ENCODE measurements at regions not wholly inside any gene's neighbourhood (a gene's known extent, or its start where the extent isn't known, plus 50 kb on each side); places are given as distances from the start of the nearest gene placed in this dataset.
"Not testable (repeated sequence)": the region's sequence is repeated elsewhere in the genome, so short reads cannot be mapped to it uniquely, and the experiment has no call there.

DNA sequence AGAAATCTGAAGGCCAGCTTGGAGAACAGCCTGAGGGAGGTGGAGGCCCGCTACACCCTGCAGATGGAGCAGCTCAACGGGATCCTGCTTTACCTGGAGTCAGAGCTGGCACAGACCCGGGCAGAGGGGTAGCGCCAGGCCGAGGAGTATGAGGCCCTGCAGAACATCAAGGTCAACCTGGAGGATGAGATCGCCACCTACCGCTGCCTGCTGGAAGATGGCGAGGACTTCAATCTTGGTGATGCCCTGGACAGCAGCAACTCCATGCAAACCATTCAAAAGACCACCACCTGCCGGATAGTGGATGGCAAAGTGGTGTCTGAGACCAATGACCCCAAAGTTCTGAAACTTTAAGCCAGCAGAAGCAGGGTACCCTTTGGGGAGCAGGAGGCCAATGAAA is 318.4 kb downstream of the ZFHX3 start:
- not testable (repeated sequence) for H3K4me3 ChIP-seq (ENCODE audit: low read depth, low read length); DNase-seq (ENCODE audit: low read depth)

DNA sequence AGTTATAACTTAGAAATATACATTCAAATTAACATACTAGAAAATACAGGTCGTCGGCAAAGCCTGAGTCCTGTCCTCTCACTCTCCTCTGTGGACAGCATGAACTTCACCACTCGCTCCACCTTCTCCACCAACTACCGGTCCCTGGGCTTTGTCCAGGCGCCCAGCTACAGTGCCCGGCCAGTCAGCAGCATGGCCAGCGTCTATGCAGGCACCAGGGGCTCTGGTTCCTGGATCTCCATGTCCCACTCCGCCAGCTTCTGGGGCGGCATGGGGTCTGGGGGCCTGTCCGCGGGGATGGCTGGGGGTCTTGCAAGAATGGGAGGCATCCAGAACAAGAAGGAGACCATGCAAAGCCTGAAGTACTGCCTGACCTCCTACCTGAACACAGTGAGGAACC is 319.4 kb downstream of the ZFHX3 start:
- H3K4me3 ChIP-seq (ENCODE audit: low read depth, low read length), result no peak overlapping the region
- DNase-seq (ENCODE audit: low read depth), result no peak

DNA sequence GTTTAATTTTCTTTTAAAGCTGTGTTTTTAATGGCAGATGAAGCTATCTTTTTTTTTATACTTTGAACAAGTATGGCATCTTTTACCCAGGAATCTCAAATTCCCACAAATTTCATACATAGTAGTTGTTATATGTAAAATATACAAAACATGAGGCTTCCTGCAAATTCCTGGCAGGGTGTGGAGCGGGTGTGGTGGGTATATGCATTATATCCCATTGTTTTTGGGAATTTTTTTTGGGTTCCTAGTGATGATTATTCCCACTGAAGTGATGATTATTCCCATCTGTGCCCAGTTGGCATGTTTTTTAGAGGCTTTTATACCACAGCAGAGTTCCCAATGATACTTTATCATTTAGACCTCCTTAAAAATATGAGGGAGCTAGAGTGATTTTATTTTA is 320.4 kb downstream of the ZFHX3 start:
- H3K4me3 ChIP-seq (ENCODE audit: low read depth, low read length), result no peak overlapping the region
- TF ChIP-seq POLR2A (IDR thresholded peaks at IDR 0.05; ENCODE audit: extremely low read depth, insufficient read length) (no peak), MYC (IDR thresholded peaks at IDR 0.05; ENCODE audit: low read depth, low read length) (no peak)
- TF ChIP-seq, protein P1, sequence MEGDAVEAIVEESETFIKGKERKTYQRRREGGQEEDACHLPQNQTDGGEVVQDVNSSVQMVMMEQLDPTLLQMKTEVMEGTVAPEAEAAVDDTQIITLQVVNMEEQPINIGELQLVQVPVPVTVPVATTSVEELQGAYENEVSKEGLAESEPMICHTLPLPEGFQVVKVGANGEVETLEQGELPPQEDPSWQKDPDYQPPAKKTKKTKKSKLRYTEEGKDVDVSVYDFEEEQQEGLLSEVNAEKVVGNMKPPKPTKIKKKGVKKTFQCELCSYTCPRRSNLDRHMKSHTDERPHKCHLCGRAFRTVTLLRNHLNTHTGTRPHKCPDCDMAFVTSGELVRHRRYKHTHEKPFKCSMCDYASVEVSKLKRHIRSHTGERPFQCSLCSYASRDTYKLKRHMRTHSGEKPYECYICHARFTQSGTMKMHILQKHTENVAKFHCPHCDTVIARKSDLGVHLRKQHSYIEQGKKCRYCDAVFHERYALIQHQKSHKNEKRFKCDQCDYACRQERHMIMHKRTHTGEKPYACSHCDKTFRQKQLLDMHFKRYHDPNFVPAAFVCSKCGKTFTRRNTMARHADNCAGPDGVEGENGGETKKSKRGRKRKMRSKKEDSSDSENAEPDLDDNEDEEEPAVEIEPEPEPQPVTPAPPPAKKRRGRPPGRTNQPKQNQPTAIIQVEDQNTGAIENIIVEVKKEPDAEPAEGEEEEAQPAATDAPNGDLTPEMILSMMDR (IDR thresholded peaks at IDR 0.05; ENCODE audit: low read depth, low read length), result no peak
- TF ChIP-seq, protein P2, sequence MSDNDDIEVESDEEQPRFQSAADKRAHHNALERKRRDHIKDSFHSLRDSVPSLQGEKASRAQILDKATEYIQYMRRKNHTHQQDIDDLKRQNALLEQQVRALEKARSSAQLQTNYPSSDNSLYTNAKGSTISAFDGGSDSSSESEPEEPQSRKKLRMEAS (IDR thresholded peaks at IDR 0.05; ENCODE audit: low read depth, low read length), result no peak
- DNase-seq (ENCODE audit: low read depth), result no peak

More for the DNA sequence above, 319.4 kb downstream of the ZFHX3 start:
- TF ChIP-seq MYC (IDR thresholded peaks at IDR 0.05; ENCODE audit: low read depth, low read length) (no peak), POLR2A (IDR thresholded peaks at IDR 0.05; ENCODE audit: extremely low read depth, insufficient read length) (no peak)
- TF ChIP-seq, protein P2 (IDR thresholded peaks at IDR 0.05; ENCODE audit: low read depth, low read length), result no peak
- TF ChIP-seq, protein P1 (IDR thresholded peaks at IDR 0.05; ENCODE audit: low read depth, low read length), result no peak

DNA sequence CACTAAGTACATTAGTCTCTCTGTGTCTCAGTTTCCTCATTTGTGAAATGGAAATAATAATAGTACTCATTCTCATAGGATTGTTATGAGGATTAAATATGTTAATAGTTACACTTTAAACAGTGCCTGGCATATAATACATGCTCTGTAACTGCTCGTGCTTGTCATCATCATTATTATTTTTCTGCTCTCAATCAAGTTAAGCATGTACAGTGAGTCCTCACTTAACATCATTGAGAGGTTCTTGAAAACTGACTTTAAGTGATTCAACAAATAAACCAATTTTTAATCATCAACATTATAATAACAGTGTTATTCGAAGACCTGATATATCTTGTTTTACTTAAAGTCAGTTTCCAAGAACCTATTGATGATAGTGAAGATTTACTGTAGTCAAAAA is 322.3 kb downstream of the ZFHX3 start:
- no peak for TF ChIP-seq MYC (IDR thresholded peaks at IDR 0.05; ENCODE audit: low read depth, low read length)
- TF ChIP-seq, protein P2 (IDR thresholded peaks at IDR 0.05; ENCODE audit: low read depth, low read length), result no peak
- TF ChIP-seq, protein P1 (IDR thresholded peaks at IDR 0.05; ENCODE audit: low read depth, low read length), result no peak
- no peak for TF ChIP-seq POLR2A (IDR thresholded peaks at IDR 0.05; ENCODE audit: extremely low read depth, insufficient read length)
- DNase-seq (ENCODE audit: low read depth), result no peak
- no peak overlapping the region for H3K4me3 ChIP-seq (ENCODE audit: low read depth, low read length)

DNA sequence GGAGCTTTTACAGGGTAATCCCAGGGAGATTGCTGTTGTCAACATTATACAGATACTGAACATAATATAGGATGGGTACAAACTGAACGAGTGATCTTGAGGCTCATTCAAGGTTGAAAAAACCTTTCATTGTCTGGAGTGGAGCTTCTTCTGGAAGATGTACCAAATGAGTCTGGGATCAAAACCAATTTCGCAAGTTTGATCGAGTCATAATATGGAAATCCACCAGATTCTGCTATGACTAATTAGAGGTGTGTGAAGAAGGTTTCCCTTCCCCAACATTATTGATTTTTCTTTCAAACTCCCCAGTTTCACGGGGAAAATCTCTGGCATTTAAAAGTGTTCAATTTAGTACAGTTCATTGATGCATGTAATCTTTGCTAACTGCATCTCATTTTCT is 324.1 kb downstream of the ZFHX3 start:
- no peak overlapping the region for H3K4me3 ChIP-seq (ENCODE audit: low read depth, low read length)
- TF ChIP-seq MYC (IDR thresholded peaks at IDR 0.05; ENCODE audit: low read depth, low read length), result no peak
- no peak for TF ChIP-seq POLR2A (IDR thresholded peaks at IDR 0.05; ENCODE audit: extremely low read depth, insufficient read length)
- TF ChIP-seq, protein P1 (IDR thresholded peaks at IDR 0.05; ENCODE audit: low read depth, low read length), result no peak
- TF ChIP-seq, protein P2 (IDR thresholded peaks at IDR 0.05; ENCODE audit: low read depth, low read length), result no peak
- DNase-seq (ENCODE audit: low read depth), result no peak

DNA sequence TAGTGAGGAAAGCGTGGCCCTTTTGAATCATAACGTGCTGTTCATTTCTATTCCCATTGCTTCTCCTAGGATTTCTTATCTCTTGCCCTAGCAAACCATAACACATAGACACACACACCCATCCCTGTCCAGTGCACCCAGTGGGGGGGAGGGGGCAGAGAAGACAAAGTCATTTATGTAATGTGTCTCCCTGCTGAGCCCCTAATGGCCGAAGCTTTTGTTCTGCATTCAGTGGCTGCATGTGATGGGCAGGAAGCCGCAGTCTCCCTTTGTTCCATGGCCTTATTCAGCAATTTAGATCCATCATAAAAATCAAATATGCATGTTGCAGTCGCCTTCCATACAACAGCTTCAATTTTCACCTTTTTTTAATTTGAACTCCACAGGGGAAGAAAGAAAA is 325.4 kb downstream of the ZFHX3 start:
- no peak overlapping the region for H3K4me3 ChIP-seq (ENCODE audit: low read depth, low read length)
- TF ChIP-seq MYC (IDR thresholded peaks at IDR 0.05; ENCODE audit: low read depth, low read length), result no peak
- TF ChIP-seq, protein P1 (IDR thresholded peaks at IDR 0.05; ENCODE audit: low read depth, low read length), result no peak
- DNase-seq (ENCODE audit: low read depth), result no peak
